Mesenchymal stem cell (in vitro differentiated cells and primary cell): ENCODE measurements at regions not wholly inside any gene's neighbourhood (a gene's known extent, or its start where the extent isn't known, plus 50 kb on each side); places are given as distances from the start of the nearest gene placed in this dataset.

Experiments used
- DNase-seq: peaks from one replicate; pipeline ENCODE4 v3.0.0-alpha.2; 2013
- H2AFZ ChIP-seq: one replicate; pipeline ENCODE4 v1.6.1; 2013; ENCODE audit warnings: low read depth, mild to moderate bottlenecking, control low read depth, inconsistent platforms, low read length, moderate library complexity
- H2AK5ac ChIP-seq: 2 replicates; pipeline ENCODE4 v1.6.1; 2013; ENCODE audit warnings: low read length, moderate library complexity, mild to moderate bottlenecking, inconsistent platforms; ENCODE audit not compliant: severe bottlenecking
- H2BK120ac ChIP-seq: one replicate; pipeline ENCODE4 v1.6.1; 2013; ENCODE audit warnings: low read depth, mild to moderate bottlenecking, inconsistent platforms, low read length, moderate library complexity
- H2BK12ac ChIP-seq, 2 experiments: one replicate each; pipeline ENCODE4 v1.6.1; 2013; ENCODE audit warnings: inconsistent platforms in 2 of 2, low read length in 2 of 2, mild to moderate bottlenecking in 2 of 2, moderate library complexity in 2 of 2, control low read depth in 1 of 2
- H2BK15ac ChIP-seq: one replicate; pipeline ENCODE4 v1.6.1; 2013; ENCODE audit warnings: mild to moderate bottlenecking, low read depth, inconsistent platforms; ENCODE audit not compliant: poor library complexity, severe bottlenecking
- H2BK5ac ChIP-seq: 2 replicates; pipeline ENCODE4 v1.6.1; 2013; ENCODE audit warnings: low read depth, mild to moderate bottlenecking, low read length, control low read depth, inconsistent platforms; ENCODE audit not compliant: poor library complexity, severe bottlenecking
- H3K14ac ChIP-seq, 2 experiments: one replicate each; pipeline ENCODE4 v1.6.1; 2013; ENCODE audit warnings: inconsistent platforms in 2 of 2, low read length in 2 of 2, control low read depth in 1 of 2, mild to moderate bottlenecking in 1 of 2, moderate library complexity in 1 of 2
- H3K18ac ChIP-seq, 2 experiments: one replicate each; pipeline ENCODE4 v1.6.1; 2013; ENCODE audit warnings: inconsistent platforms in 2 of 2, low read length in 2 of 2, control low read depth in 1 of 2, low read depth in 1 of 2, mild to moderate bottlenecking in 1 of 2
- H3K23ac ChIP-seq, 2 experiments: one replicate each; pipeline ENCODE4 v1.6.1; 2013; ENCODE audit warnings: inconsistent platforms in 2 of 2, low read length in 2 of 2, mild to moderate bottlenecking in 2 of 2, moderate library complexity in 2 of 2, control low read depth in 1 of 2
- H3K27ac ChIP-seq: 2 replicates; pipeline ENCODE4 v1.5.1; 2013; ENCODE audit warnings: mild to moderate bottlenecking, moderate library complexity, low read length, control low read depth, inconsistent platforms; ENCODE audit not compliant: poor library complexity, severe bottlenecking
- H3K27me3 ChIP-seq, 2 experiments: 2 replicates each; pipeline versions ENCODE4 v1.6.1 to v1.7.0; 2013; ENCODE audit warnings: low read length in 2 of 2, mild to moderate bottlenecking in 2 of 2, moderate library complexity in 2 of 2, control low read depth in 1 of 2, inconsistent platforms in 1 of 2; ENCODE audit not compliant: control insufficient read depth in 1 of 2, insufficient read depth in 1 of 2
- H3K36me3 ChIP-seq, 2 experiments: 2 replicates each; pipeline versions ENCODE4 v1.6.1 to v1.7.0; 2013; ENCODE audit warnings: low read length in 2 of 2, control low read depth in 1 of 2, inconsistent platforms in 1 of 2, low read depth in 1 of 2, mild to moderate bottlenecking in 1 of 2; ENCODE audit not compliant: insufficient read depth in 2 of 2, control insufficient read depth in 1 of 2
- H3K4ac ChIP-seq, 2 experiments: one replicate each; pipeline ENCODE4 v1.6.1; 2013; ENCODE audit warnings: inconsistent platforms in 2 of 2, low read length in 2 of 2, mild to moderate bottlenecking in 2 of 2, moderate library complexity in 2 of 2, control low read depth in 1 of 2, low read depth in 1 of 2
- H3K4me1 ChIP-seq: 2 replicates; pipeline ENCODE4 v1.6.1; 2013; ENCODE audit warnings: low read depth, low read length, control low read depth; ENCODE audit not compliant: control insufficient read depth, insufficient read depth
- H3K4me2 ChIP-seq: 2 replicates; pipeline ENCODE4 v1.6.1; 2013; ENCODE audit warnings: low read length, mild to moderate bottlenecking, inconsistent platforms; ENCODE audit not compliant: poor library complexity, severe bottlenecking
- H3K4me3 ChIP-seq, 2 experiments: 2 replicates each; pipeline versions ENCODE4 v1.5.1 to v1.7.0; 2013; ENCODE audit warnings: low read length in 2 of 2, mild to moderate bottlenecking in 2 of 2, control low read depth in 1 of 2, low read depth in 1 of 2; ENCODE audit not compliant: insufficient read depth in 1 of 2
- H3K79me1 ChIP-seq: replicated peaks from 2 replicates; pipeline ENCODE4 v1.6.1; 2013; ENCODE audit warnings: mild to moderate bottlenecking, control low read depth, low read length, inconsistent platforms; ENCODE audit not compliant: poor library complexity, severe bottlenecking
- H3K9ac ChIP-seq: 2 replicates; pipeline ENCODE4 v1.7.0; 2013; ENCODE audit warnings: mild to moderate bottlenecking, low read length, moderate library complexity
- H3K9me3 ChIP-seq: 2 replicates; pipeline ENCODE4 v1.7.0; 2013; ENCODE audit warnings: mild to moderate bottlenecking, low read length; ENCODE audit not compliant: control insufficient read depth
- H4K8ac ChIP-seq: one replicate; pipeline ENCODE4 v1.6.1; 2013; ENCODE audit warnings: inconsistent platforms, mild to moderate bottlenecking, low read length, moderate library complexity
- H4K91ac ChIP-seq: one replicate; pipeline ENCODE4 v1.6.1; 2013; ENCODE audit warnings: mild to moderate bottlenecking, low read length, inconsistent platforms
- WGBS: methylation state at CpG from one replicate; pipeline ENCODE4 v1.1.7; 2013; ENCODE audit warnings: mixed read lengths; 5-methylcytosine and 5-hydroxymethylcytosine counted together

DNA sequence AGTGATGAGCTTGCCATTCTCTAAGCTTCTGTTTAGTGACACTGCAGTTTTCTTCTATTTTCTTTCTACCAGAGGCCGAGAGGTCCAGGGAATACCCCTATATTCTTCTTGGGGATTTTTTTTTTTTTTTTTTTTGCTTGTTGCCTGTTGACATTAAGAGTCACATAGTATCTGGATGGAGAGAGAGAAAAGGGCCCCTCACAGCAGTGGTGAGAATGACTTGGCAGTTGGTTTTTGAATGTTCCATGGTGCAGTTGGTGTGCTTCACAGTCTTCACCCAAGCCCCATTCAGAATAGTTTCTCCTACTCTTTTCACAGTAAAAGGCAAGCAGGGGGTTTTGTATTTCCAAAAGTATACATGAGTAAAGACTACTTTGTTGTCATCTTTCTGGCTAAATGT, 577.9 kb downstream of the LMO7 start:
- Histone ChIP-seq H3K27ac (no peak overlapping the region), H3K79me1 (no peaks in the 10 kb centered on the region), H2BK5ac (no peak overlapping the region), H3K9me3 (no peaks in the 10 kb centered on the region), H3K9ac (no peak overlapping the region), H4K8ac (no peak overlapping the region), H3K4ac (no peak overlapping the region), H2AK5ac (no peak overlapping the region), H2AFZ (no peak overlapping the region), H3K36me3 (no peaks in the 10 kb centered on the region), H3K18ac (no peak overlapping the region), H3K14ac (no peak overlapping the region), H3K4me2 (no peak overlapping the region), H2BK120ac (no peak overlapping the region), H3K23ac (no peak overlapping the region), H3K4me3 (no peak overlapping the region), H3K4me1 (no peaks in the 10 kb centered on the region), H4K91ac (no peak overlapping the region), H2BK15ac (no peak overlapping the region), H3K27me3 (no peaks in the 10 kb centered on the region), H2BK12ac (no peak overlapping the region)
- no peak for DNase-seq
- no CpG with 5 or more reads among the region's 1 CpG for WGBS

GRCh38 chr13:76213423-76213904, 577.3 kb downstream of the LMO7 start:
- Histone ChIP-seq H3K79me1 (no peaks in the 10 kb centered on the region), H3K36me3 (no peaks in the 10 kb centered on the region), H2BK5ac (no peak overlapping the region), H3K4me3 (no peak overlapping the region), H3K4ac (no peak overlapping the region), H3K27ac (no peak overlapping the region), H3K4me1 (no peaks in the 10 kb centered on the region), H4K91ac (no peak overlapping the region), H3K18ac (no peak overlapping the region), H3K14ac (no peak overlapping the region), H3K9ac (no peak overlapping the region), H2BK12ac (no peak overlapping the region), H4K8ac (no peak overlapping the region), H2AFZ (no peak overlapping the region), H2BK15ac (no peak overlapping the region), H3K4me2 (no peak overlapping the region), H3K23ac (no peak overlapping the region), H3K9me3 (no peaks in the 10 kb centered on the region), H2BK120ac (no peak overlapping the region), H2AK5ac (no peak overlapping the region), H3K27me3 (no peaks in the 10 kb centered on the region)
- no peak for DNase-seq
- 73% methylated on average over 3 of the region's 3 CpGs for WGBS

DNA sequence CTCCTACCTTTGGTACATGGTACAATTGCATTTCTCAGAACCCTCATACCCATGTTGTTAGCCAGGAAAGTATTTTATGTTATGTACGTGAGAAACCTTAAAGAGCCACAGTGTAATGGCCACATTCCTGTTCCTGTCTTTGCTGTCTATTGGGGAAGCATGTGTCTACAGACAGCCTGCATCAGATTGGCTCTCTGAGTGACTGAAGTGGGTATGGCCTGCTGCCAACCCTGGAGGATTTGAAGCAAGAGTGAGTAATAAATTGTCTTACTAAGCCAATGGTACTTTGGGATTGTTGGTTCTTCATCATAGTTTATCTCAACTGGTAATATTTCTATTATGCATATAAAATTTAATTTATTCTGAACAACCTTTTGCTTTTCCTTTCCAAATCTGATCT, 574.1 kb downstream of the LMO7 start:
- H2BK5ac ChIP-seq, result no peak overlapping the region
- no peak overlapping the region for H3K9ac ChIP-seq
- H3K23ac ChIP-seq, result no peak overlapping the region
- no peak overlapping the region for H3K14ac ChIP-seq
- no peaks in the 10 kb centered on the region for H3K36me3 ChIP-seq
- H4K91ac ChIP-seq, result no peak overlapping the region
- no peak overlapping the region for H2AFZ ChIP-seq
- no peak overlapping the region for H2AK5ac ChIP-seq
- H3K79me1 ChIP-seq, result no peaks in the 10 kb centered on the region
- no peak overlapping the region for H2BK12ac ChIP-seq
- WGBS, result 97% methylated on average over 1 of the region's 1 CpG
- H3K9me3 ChIP-seq, result no peaks in the 10 kb centered on the region
- peak; percentile 20 for DNase-seq
- H3K27me3 ChIP-seq, result no peaks in the 10 kb centered on the region
- no peak overlapping the region for H3K4me2 ChIP-seq
- H3K4ac ChIP-seq, result no peak overlapping the region
- no peak overlapping the region for H2BK120ac ChIP-seq
- H3K4me3 ChIP-seq, result no peak overlapping the region
- no peak overlapping the region for H4K8ac ChIP-seq
- no peak overlapping the region for H3K27ac ChIP-seq
- H2BK15ac ChIP-seq, result no peak overlapping the region
- H3K4me1 ChIP-seq, result no peaks in the 10 kb centered on the region
- H3K18ac ChIP-seq, result no peak overlapping the region

DNA sequence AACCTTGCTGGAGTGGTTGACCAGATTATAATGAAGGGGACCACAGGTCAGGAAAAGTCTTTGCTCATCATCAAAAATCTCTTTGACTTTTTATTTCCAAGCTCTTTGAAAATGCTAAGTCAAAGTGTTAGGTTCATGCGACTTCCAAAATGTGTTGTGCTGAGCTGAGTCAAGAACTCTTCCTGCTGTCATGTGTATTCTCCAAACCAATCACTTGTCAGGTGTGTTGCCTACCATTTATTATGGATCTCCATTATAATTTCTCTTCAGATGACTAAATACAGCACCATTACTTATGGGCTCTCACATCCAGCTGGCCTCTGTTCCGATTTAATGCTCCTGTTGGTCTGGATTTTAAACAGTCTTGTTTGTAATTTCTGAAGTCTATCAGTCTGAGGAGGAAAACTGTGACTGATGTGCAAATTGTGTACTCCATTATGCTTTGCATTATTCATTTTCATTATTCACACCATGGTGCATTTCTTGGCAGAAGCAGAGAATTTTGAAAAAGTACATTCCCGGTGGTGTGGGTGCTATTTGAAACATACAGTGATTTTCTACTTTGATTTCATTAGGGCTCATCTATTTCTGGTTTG, 562.5 kb downstream of the LMO7 start:
- Histone ChIP-seq H3K9me3 (no peaks in the 10 kb centered on the region), H3K14ac (no peak overlapping the region), H3K27ac (no peak overlapping the region), H2BK5ac (no peak overlapping the region), H3K4me2 (no peak overlapping the region), H2BK15ac (no peak overlapping the region), H3K4ac (no peak overlapping the region), H2AK5ac (no peak overlapping the region), H3K79me1 (no peaks in the 10 kb centered on the region), H3K23ac (no peak overlapping the region), H2AFZ (no peak overlapping the region), H4K8ac (no peak overlapping the region), H3K4me1 (no peaks in the 10 kb centered on the region), H4K91ac (no peak overlapping the region), H3K27me3 (no peaks in the 10 kb centered on the region), H3K18ac (no peak overlapping the region), H3K4me3 (no peak overlapping the region), H3K9ac (no peak overlapping the region), H2BK120ac (no peak overlapping the region), H2BK12ac (no peak overlapping the region), H3K36me3 (no peaks in the 10 kb centered on the region)
- DNase-seq, result no peak
- 100% methylated on average over 2 of the region's 3 CpGs for WGBS
